ENCODE measurements at regions not wholly inside any gene's neighbourhood (a gene's known extent, or its start where the extent isn't known, plus 50 kb on each side); places are given as distances from the start of the nearest gene placed in this dataset.

GRCh38 chr7:33807155-33807530 is 98.2 kb upstream of the BMPER start:
- no peaks in the 10 kb centered on the region for H3K27me3 Mint-ChIP-seq
- no peak for DNase-seq
- H3K36me3 Mint-ChIP-seq (ENCODE audit: low read depth), result no peaks in the 10 kb centered on the region
- no peak overlapping the region for H3K27ac Mint-ChIP-seq
- H3K9me3 Mint-ChIP-seq, result no peaks in the 10 kb centered on the region
- no peaks in the 10 kb centered on the region for H3K4me1 Mint-ChIP-seq (ENCODE audit: low read depth)
- no peak overlapping the region for H3K4me3 Mint-ChIP-seq

- no peak overlapping the region for H3K4me3 Mint-ChIP-seq
- no peaks in the 10 kb centered on the region for H3K36me3 Mint-ChIP-seq (ENCODE audit: low read depth)
- no peaks in the 10 kb centered on the region for H3K27me3 Mint-ChIP-seq
- H3K4me1 Mint-ChIP-seq (ENCODE audit: low read depth), result no peaks in the 10 kb centered on the region
- peaks cover 2% of the 10 kb centered on the region for H3K9me3 Mint-ChIP-seq
- H3K27ac Mint-ChIP-seq, result no peak overlapping the region
- DNase-seq, result no peak
These were observed 97.4 kb upstream of the BMPER start for GRCh38 chr7:33807779-33808482.

GRCh38 chr7:33809228-33809627 is 96.1 kb upstream of the BMPER start:
- no peak overlapping the region for H3K27ac Mint-ChIP-seq
- no peaks in the 10 kb centered on the region for H3K4me1 Mint-ChIP-seq (ENCODE audit: low read depth)

GRCh38 chr7:33810356-33810755 is 95.0 kb upstream of the BMPER start:
- Mint-ChIP-seq H3K27ac (no peak overlapping the region), H3K4me1 (ENCODE audit: low read depth) (peaks cover 2% of the 10 kb centered on the region), H3K4me3 (no peak overlapping the region), H3K9me3 (peaks cover 2% of the 10 kb centered on the region), H3K27me3 (no peaks in the 10 kb centered on the region), H3K36me3 (ENCODE audit: low read depth) (no peaks in the 10 kb centered on the region)
- DNase-seq, result no peak

More at GRCh38 chr7:33809228-33809627, 96.1 kb upstream of the BMPER start:
- Mint-ChIP-seq H3K36me3 (ENCODE audit: low read depth) (no peaks in the 10 kb centered on the region), H3K4me3 (no peak overlapping the region), H3K27me3 (no peaks in the 10 kb centered on the region), H3K9me3 (peaks cover 2% of the 10 kb centered on the region)
- DNase-seq, result no peak

- peaks cover 2% of the 10 kb centered on the region for H3K9me3 Mint-ChIP-seq
- H3K4me1 Mint-ChIP-seq (ENCODE audit: low read depth), result peaks cover 2% of the 10 kb centered on the region
- no peak for DNase-seq
- H3K4me3 Mint-ChIP-seq, result no peak overlapping the region
- H3K27me3 Mint-ChIP-seq, result no peaks in the 10 kb centered on the region
- no peaks in the 10 kb centered on the region for H3K36me3 Mint-ChIP-seq (ENCODE audit: low read depth)
- H3K27ac Mint-ChIP-seq, result no peak overlapping the region
These were observed 92.0 kb upstream of the BMPER start for GRCh38 chr7:33813331-33813730.

- Mint-ChIP-seq H3K9me3 (peaks cover 2% of the 10 kb centered on the region), H3K4me3 (no peak overlapping the region), H3K27me3 (no peaks in the 10 kb centered on the region), H3K27ac (no peak overlapping the region), H3K36me3 (ENCODE audit: low read depth) (no peaks in the 10 kb centered on the region), H3K4me1 (ENCODE audit: low read depth) (peaks cover 2% of the 10 kb centered on the region)
- DNase-seq, result no peak
These were observed 90.9 kb upstream of the BMPER start for GRCh38 chr7:33814400-33814799.

- Mint-ChIP-seq H3K4me1 (ENCODE audit: low read depth) (peaks cover 2% of the 10 kb centered on the region), H3K27me3 (no peaks in the 10 kb centered on the region), H3K9me3 (peaks cover 6% of the 10 kb centered on the region), H3K4me3 (no peak overlapping the region), H3K27ac (no peak overlapping the region), H3K36me3 (ENCODE audit: low read depth) (no peaks in the 10 kb centered on the region)
- no peak for DNase-seq
These were observed 90.4 kb upstream of the BMPER start for GRCh38 chr7:33814936-33815335.

- H3K27ac Mint-ChIP-seq, result no peak overlapping the region
- peaks cover 6% of the 10 kb centered on the region for H3K9me3 Mint-ChIP-seq
- H3K4me3 Mint-ChIP-seq, result no peak overlapping the region
- DNase-seq, result no peak
- H3K4me1 Mint-ChIP-seq (ENCODE audit: low read depth), result peaks cover 2% of the 10 kb centered on the region
- no peaks in the 10 kb centered on the region for H3K27me3 Mint-ChIP-seq
- no peaks in the 10 kb centered on the region for H3K36me3 Mint-ChIP-seq (ENCODE audit: low read depth)
These were observed 90.0 kb upstream of the BMPER start for GRCh38 chr7:33815336-33815735.

GRCh38 chr7:33816106-33816505 is 89.2 kb upstream of the BMPER start:
- H3K27me3 Mint-ChIP-seq, result no peaks in the 10 kb centered on the region
- no peak for DNase-seq
- peaks cover 6% of the 10 kb centered on the region for H3K9me3 Mint-ChIP-seq
- H3K4me3 Mint-ChIP-seq, result no peak overlapping the region
- H3K27ac Mint-ChIP-seq, result no peak overlapping the region
- H3K4me1 Mint-ChIP-seq (ENCODE audit: low read depth), result peaks cover 2% of the 10 kb centered on the region
- H3K36me3 Mint-ChIP-seq (ENCODE audit: low read depth), result no peaks in the 10 kb centered on the region

- H3K9me3 Mint-ChIP-seq, result peaks cover 3% of the 10 kb centered on the region
- no peak for DNase-seq
- H3K36me3 Mint-ChIP-seq (ENCODE audit: low read depth), result no peaks in the 10 kb centered on the region
- no peak overlapping the region for H3K27ac Mint-ChIP-seq
- no peaks in the 10 kb centered on the region for H3K4me1 Mint-ChIP-seq (ENCODE audit: low read depth)
- H3K27me3 Mint-ChIP-seq, result no peaks in the 10 kb centered on the region
- no peak overlapping the region for H3K4me3 Mint-ChIP-seq
These were observed 85.7 kb upstream of the BMPER start for GRCh38 chr7:33819658-33820057.

- Mint-ChIP-seq H3K4me1 (ENCODE audit: low read depth) (no peaks in the 10 kb centered on the region), H3K27me3 (no peaks in the 10 kb centered on the region), H3K9me3 (peaks cover 3% of the 10 kb centered on the region), H3K4me3 (no peak overlapping the region), H3K36me3 (ENCODE audit: low read depth) (no peaks in the 10 kb centered on the region), H3K27ac (no peak overlapping the region)
- no peak for DNase-seq
These were observed 85.1 kb upstream of the BMPER start for GRCh38 chr7:33820206-33820605.

GRCh38 chr7:33821970-33822369 is 83.4 kb upstream of the BMPER start:
- DNase-seq, result no peak
- Mint-ChIP-seq H3K27me3 (no peaks in the 10 kb centered on the region), H3K36me3 (ENCODE audit: low read depth) (no peaks in the 10 kb centered on the region), H3K9me3 (peaks cover 3% of the 10 kb centered on the region), H3K4me1 (ENCODE audit: low read depth) (no peaks in the 10 kb centered on the region), H3K27ac (no peak overlapping the region), H3K4me3 (no peak overlapping the region)

GRCh38 chr7:33823913-33824312 is 81.4 kb upstream of the BMPER start:
- H3K4me3 Mint-ChIP-seq, result no peak overlapping the region
- no peaks in the 10 kb centered on the region for H3K27me3 Mint-ChIP-seq
- H3K27ac Mint-ChIP-seq, result no peak overlapping the region
- no peak for DNase-seq
- peaks cover 3% of the 10 kb centered on the region for H3K9me3 Mint-ChIP-seq
- no peaks in the 10 kb centered on the region for H3K36me3 Mint-ChIP-seq (ENCODE audit: low read depth)
- H3K4me1 Mint-ChIP-seq (ENCODE audit: low read depth), result no peaks in the 10 kb centered on the region

GRCh38 chr7:33824911-33825459 is 80.4 kb upstream of the BMPER start:
- DNase-seq, result no peak
- Mint-ChIP-seq H3K27me3 (no peaks in the 10 kb centered on the region), H3K4me1 (ENCODE audit: low read depth) (no peaks in the 10 kb centered on the region), H3K9me3 (no peaks in the 10 kb centered on the region), H3K27ac (no peak overlapping the region), H3K4me3 (no peak overlapping the region), H3K36me3 (ENCODE audit: low read depth) (no peaks in the 10 kb centered on the region)

- Mint-ChIP-seq H3K27me3 (no peaks in the 10 kb centered on the region), H3K27ac (no peak overlapping the region), H3K36me3 (ENCODE audit: low read depth) (no peaks in the 10 kb centered on the region), H3K4me3 (no peak overlapping the region), H3K4me1 (ENCODE audit: low read depth) (no peaks in the 10 kb centered on the region), H3K9me3 (no peaks in the 10 kb centered on the region)
- no peak for DNase-seq
These were observed 79.7 kb upstream of the BMPER start for GRCh38 chr7:33825644-33826043.

GRCh38 chr7:33829536-33829935 is 75.8 kb upstream of the BMPER start:
- H3K36me3 Mint-ChIP-seq (ENCODE audit: low read depth), result no peaks in the 10 kb centered on the region
- no peak overlapping the region for H3K27ac Mint-ChIP-seq
- no peaks in the 10 kb centered on the region for H3K27me3 Mint-ChIP-seq
- H3K4me3 Mint-ChIP-seq, result no peak overlapping the region
- DNase-seq, result no peak
- no peaks in the 10 kb centered on the region for H3K4me1 Mint-ChIP-seq (ENCODE audit: low read depth)
- no peaks in the 10 kb centered on the region for H3K9me3 Mint-ChIP-seq

Data from activated T-cell treated with anti-CD3 and anti-CD28 coated beads, Interleukin-2, amount 50 U/mL, for 24 hours (primary cell).